Smooth muscle cell (in vitro differentiated cells): ENCODE measurements at regions not wholly inside any gene's neighbourhood (a gene's known extent, or its start where the extent isn't known, plus 50 kb on each side); places are given as distances from the start of the nearest gene placed in this dataset.
"Not testable (repeated sequence)": the region's sequence is repeated elsewhere in the genome, so short reads cannot be mapped to it uniquely, and the experiment has no call there.

ENCODE experiments used
- DNase-seq: peaks from one replicate; lab custom pipeline; 2025; ENCODE audit not compliant: unreplicated experiment; lab: John Stamatoyannopoulos, UW
- H2AFZ ChIP-seq: fragments of 200-600 bp; sonication (generic); 2 replicates; pipeline ENCODE4 v1.6.0; 2016; ENCODE audit warnings: antibody characterized with exemption, low read depth, mild to moderate bottlenecking
- H3F3A ChIP-seq: fragments of 200-600 bp; sonication (generic); 2 replicates; pipeline ENCODE4 v1.6.0; 2017; ENCODE audit warnings: antibody characterized with exemption, low read depth
- H3K27ac ChIP-seq: fragments of 200-600 bp; sonication (generic); 2 replicates; pipeline ENCODE4 v1.5.1; 2016; ENCODE audit warnings: low read depth, mild to moderate bottlenecking
- H3K27me3 ChIP-seq: fragments of 200-600 bp; sonication (generic); 2 replicates; pipeline ENCODE4 v1.6.1; 2016; ENCODE audit warnings: low read depth, mild to moderate bottlenecking
- H3K36me3 ChIP-seq: fragments of 200-600 bp; sonication (generic); 2 replicates; pipeline ENCODE4 v1.5.1; 2016; ENCODE audit warnings: low read depth
- H3K4me1 ChIP-seq: fragments of 200-600 bp; sonication (generic); 2 replicates; pipeline ENCODE4 v1.5.1; 2016; ENCODE audit warnings: low read depth
- H3K4me2 ChIP-seq: fragments of 200-600 bp; sonication (generic); 2 replicates; pipeline ENCODE4 v1.6.0; 2016; ENCODE audit warnings: mild to moderate bottlenecking
- H3K4me3 ChIP-seq: fragments of 200-600 bp; sonication (generic); 2 replicates; pipeline ENCODE4 v1.5.1; 2016; ENCODE audit warnings: mild to moderate bottlenecking
- H3K79me2 ChIP-seq: fragments of 200-600 bp; sonication (generic); 2 replicates; pipeline ENCODE4 v1.6.0; 2016; ENCODE audit warnings: low read depth, mild to moderate bottlenecking
- H3K9ac ChIP-seq: fragments of 200-600 bp; sonication (generic); 2 replicates; pipeline ENCODE4 v1.6.0; 2016; ENCODE audit warnings: low read depth
- H3K9me3 ChIP-seq: fragments of 200-600 bp; sonication (generic); replicated peaks from 2 replicates; pipeline ENCODE4 v1.5.1; 2016; ENCODE audit warnings: low read depth
- H4K20me1 ChIP-seq: fragments of 200-600 bp; sonication (generic); 2 replicates; pipeline ENCODE4 v1.6.0; 2016; ENCODE audit warnings: low read depth
- CTCF ChIP-seq: fragments of 200-600 bp; sonication (generic); IDR thresholded peaks from 2 replicates; pipeline ENCODE4 v1.5.1; 2017; ENCODE audit warnings: borderline replicate concordance, mild to moderate bottlenecking, antibody characterized with exemption; ENCODE audit not compliant: insufficient read depth, poor library complexity, severe bottlenecking
- WGBS: methylation state at CpG from one replicate; pipeline ENCODE4 v1.1.7; 2016; ENCODE audit warnings: low lambda C conversion rate; 5-methylcytosine and 5-hydroxymethylcytosine counted together

GRCh38 chr5:1598950-1599737, 75.4 kb upstream of the LPCAT1 start:
- DNase-seq, H3K4me1 ChIP-seq, H3K27me3 ChIP-seq, H2AFZ ChIP-seq, H3K9ac ChIP-seq, H3K4me2 ChIP-seq, H3K36me3 ChIP-seq, H3K27ac ChIP-seq, H3K9me3 ChIP-seq, H3K4me3 ChIP-seq, H3K79me2 ChIP-seq, H3F3A ChIP-seq: not testable (repeated sequence)
- peaks cover 29% of the 10 kb centered on the region for H4K20me1 ChIP-seq
- 59% methylated on average over 5 of the region's 5 CpGs for WGBS
- peak; percentile 33 for TF ChIP-seq CTCF

- H3K27ac ChIP-seq, H3K36me3 ChIP-seq, H3K27me3 ChIP-seq, H3K4me2 ChIP-seq, H2AFZ ChIP-seq, H3K9me3 ChIP-seq, H3K4me3 ChIP-seq, H3F3A ChIP-seq, DNase-seq, H3K9ac ChIP-seq, H3K4me1 ChIP-seq, H3K79me2 ChIP-seq: not testable (repeated sequence)
- 83% methylated on average over 3 of the region's 3 CpGs for WGBS
- H4K20me1 ChIP-seq: peaks cover 13% of the 10 kb centered on the region
These were observed 73.3 kb upstream of the LPCAT1 start for GRCh38 chr5:1597093-1597473.

GRCh38 chr5:1596462-1597092, 72.8 kb upstream of the LPCAT1 start:
- not testable (repeated sequence) for H3K27ac ChIP-seq, H3K27me3 ChIP-seq, H3K4me1 ChIP-seq, H3K9ac ChIP-seq, H3F3A ChIP-seq, H3K36me3 ChIP-seq, DNase-seq, H2AFZ ChIP-seq, H3K9me3 ChIP-seq, H3K4me2 ChIP-seq, H3K4me3 ChIP-seq, H3K79me2 ChIP-seq
- peaks cover 13% of the 10 kb centered on the region for H4K20me1 ChIP-seq
- 58% methylated on average over 6 of the region's 8 CpGs for WGBS

- WGBS: 21% methylated on average over 66 of the region's 78 CpGs
- Histone ChIP-seq H3K4me3 (peak overlapping the region; percentile 68), H3K9me3 (no peaks in the 10 kb centered on the region), H3K79me2 (no peaks in the 10 kb centered on the region), H3K36me3 (no peaks in the 10 kb centered on the region), H3K27me3 (no peaks in the 10 kb centered on the region), H3K27ac (no peak overlapping the region), H4K20me1 (peaks cover 2% of the 10 kb centered on the region), H3K9ac (no peak overlapping the region), H3K4me2 (peak overlapping the region; percentile 95), H2AFZ (peak overlapping the region; percentile 62), H3F3A (no peaks in the 10 kb centered on the region), H3K4me1 (no peaks in the 10 kb centered on the region)
- peak; percentile 26 for TF ChIP-seq CTCF
- peak; percentile 52 for DNase-seq
These were observed 70.8 kb upstream of the LPCAT1 start for GRCh38 chr5:1594357-1595106.
